Activated T-helper 17 cell treated with anti-CD3 and anti-CD28 coated beads, Interleukin-2, amount 50 U/mL, for 72 hours (primary cell): ENCODE measurements at regions not wholly inside any gene's neighbourhood (a gene's known extent, or its start where the extent isn't known, plus 50 kb on each side); places are given as distances from the start of the nearest gene placed in this dataset.

Experiments used
- ATAC-seq: fragments of 150-1000 bp; cut with Tn5 transposase; replicated peaks from 2 replicates; pipeline ENCODE4 v1.10.0; 2021; ENCODE audit warnings: mild to moderate bottlenecking, moderate library complexity
- H3K27ac Mint-ChIP-seq: one replicate; pipeline ENCODE4 v1.8.0; 2022; ENCODE audit warnings: mixed read lengths
- H3K27me3 Mint-ChIP-seq: one replicate; pipeline ENCODE4 v1.8.0; 2022; ENCODE audit warnings: mixed read lengths
- H3K36me3 Mint-ChIP-seq: one replicate; pipeline ENCODE4 v1.8.0; 2022; ENCODE audit warnings: low read depth, mild to moderate bottlenecking, mixed read lengths
- H3K4me1 Mint-ChIP-seq: one replicate; pipeline ENCODE4 v1.8.0; 2022; ENCODE audit warnings: mixed read lengths
- H3K4me3 Mint-ChIP-seq: one replicate; pipeline ENCODE4 v1.8.0; 2022; ENCODE audit warnings: mild to moderate bottlenecking, mixed read lengths
- H3K9me3 Mint-ChIP-seq: one replicate; pipeline ENCODE4 v1.8.0; 2022; ENCODE audit warnings: mixed read lengths

DNA sequence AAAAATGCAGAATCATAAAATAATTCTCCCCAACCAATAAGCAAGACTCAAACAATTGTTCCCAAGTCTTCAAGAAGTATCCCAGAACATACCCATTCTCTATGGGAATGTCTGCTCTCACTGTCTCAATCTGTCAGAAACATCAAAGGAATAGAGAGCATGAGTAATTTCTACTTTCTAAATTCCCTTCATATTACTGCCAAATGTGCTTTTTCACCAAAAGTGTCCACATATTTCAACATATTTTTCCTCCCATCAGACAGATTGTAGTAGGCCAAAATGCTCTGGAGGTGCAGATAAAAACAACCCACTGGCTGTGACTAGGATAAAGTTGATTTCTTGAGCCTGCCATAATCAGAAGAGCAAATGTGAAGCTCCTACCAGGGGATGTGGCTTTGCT lies 692.0 kb upstream of the FAM241A start:
- no peak overlapping the region for H3K4me3 Mint-ChIP-seq
- H3K27me3 Mint-ChIP-seq, result no peaks in the 10 kb centered on the region
- no peak overlapping the region for H3K27ac Mint-ChIP-seq
- H3K4me1 Mint-ChIP-seq, result no peaks in the 10 kb centered on the region
- no peak for ATAC-seq
- no peaks in the 10 kb centered on the region for H3K36me3 Mint-ChIP-seq
- H3K9me3 Mint-ChIP-seq, result no peaks in the 10 kb centered on the region

DNA sequence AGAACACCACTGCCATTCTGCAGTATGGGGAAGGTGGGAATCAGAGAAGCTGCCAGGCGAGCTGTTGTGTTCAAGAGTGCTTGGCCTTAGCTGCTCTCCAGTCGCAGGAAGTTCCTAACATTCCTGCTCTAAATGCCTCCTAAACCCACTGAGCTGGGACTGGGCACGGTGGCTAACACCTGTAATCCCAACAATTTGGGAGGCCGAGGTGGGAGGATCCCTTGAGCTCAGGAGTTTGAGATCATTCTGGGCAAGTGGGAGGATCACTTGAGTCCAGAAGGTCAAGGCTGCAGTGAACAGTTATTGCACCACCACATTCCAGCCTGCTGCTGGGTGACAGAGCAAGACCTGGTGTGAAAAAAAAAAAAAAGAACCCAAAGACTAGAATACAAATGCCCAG lies 690.3 kb upstream of the FAM241A start:
- Mint-ChIP-seq H3K4me1 (no peaks in the 10 kb centered on the region), H3K9me3 (no peaks in the 10 kb centered on the region), H3K4me3 (no peak overlapping the region), H3K27ac (no peak overlapping the region), H3K36me3 (no peaks in the 10 kb centered on the region), H3K27me3 (no peaks in the 10 kb centered on the region)
- ATAC-seq, result no peak

DNA sequence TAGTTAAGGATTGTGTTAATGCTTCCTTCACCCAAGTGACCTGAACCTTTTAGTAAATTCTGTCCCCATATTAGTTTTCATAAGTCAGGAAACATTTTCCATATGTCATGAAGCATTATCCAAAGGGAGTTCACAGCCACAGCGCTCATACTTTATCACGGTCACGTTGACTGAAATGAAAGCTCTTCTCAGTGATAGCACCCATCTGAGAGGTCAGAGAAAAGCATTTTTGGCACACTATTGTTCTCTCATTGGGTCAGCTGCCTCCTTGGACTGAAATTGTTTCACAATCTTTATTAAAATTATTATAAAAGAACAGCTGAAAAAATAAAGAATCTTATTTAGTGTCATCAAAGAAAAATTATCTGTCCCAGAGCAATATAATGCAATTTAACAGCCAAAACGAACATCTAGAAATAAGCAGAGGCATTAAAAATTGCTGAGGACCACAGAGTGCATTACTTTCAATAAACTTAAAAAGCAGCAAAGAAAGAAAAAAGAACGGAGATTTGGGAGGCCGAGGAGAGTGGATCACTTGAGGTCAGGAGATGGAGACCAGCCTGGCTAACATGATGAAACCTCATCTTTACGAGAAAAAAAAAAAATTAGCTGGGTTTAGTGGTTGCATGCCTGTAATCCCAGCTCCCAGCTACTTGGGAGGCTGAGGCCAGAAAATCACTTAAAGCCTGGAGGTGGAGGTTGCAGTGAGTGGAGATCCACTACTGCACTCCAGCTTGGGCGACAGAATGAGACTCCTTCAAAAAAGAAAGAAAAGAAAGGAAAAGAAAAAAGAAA lies 680.8 kb upstream of the FAM241A start:
- Mint-ChIP-seq H3K4me1 (no peaks in the 10 kb centered on the region), H3K4me3 (no peak overlapping the region), H3K9me3 (peaks cover 8% of the 10 kb centered on the region), H3K36me3 (no peaks in the 10 kb centered on the region), H3K27me3 (no peaks in the 10 kb centered on the region), H3K27ac (no peak overlapping the region)
- no peak for ATAC-seq

DNA sequence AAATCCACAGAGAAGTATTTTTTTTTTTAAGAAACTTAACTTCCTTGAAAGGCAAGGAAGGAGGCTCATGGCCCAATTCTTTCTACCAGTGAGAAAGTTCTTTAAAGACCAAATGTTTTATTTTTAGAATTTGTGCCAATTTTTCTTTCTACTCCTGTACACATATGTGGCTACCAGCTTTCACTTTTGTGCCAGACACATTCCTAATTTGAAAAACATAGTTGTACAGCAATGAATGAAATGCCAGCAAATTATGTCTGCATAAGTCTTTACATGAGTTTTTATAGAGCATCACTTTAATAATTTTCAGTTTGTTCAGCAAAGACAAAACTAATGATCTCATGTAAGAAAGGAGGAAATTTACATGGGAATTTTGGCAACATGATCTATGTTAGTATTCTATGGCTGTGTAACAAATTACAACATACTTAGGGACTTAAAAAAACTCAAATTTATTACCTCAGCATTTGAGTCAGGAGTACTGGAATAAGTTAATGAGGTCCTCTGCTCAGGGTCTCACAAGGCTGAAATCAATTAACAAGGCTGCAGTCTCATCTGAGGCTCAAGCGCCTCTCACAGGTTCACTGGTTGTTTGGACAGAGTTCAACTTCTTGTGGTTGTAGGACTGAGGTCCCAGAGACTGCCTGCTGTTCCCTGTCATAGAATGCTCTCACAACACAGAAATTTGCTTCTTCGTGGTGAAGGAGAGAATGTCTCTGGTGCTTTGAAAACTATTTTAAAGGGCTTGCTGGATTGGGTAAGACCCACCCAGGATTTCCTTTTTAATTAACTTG lies 678.2 kb upstream of the FAM241A start:
- H3K9me3 Mint-ChIP-seq, result peaks cover 8% of the 10 kb centered on the region

DNA sequence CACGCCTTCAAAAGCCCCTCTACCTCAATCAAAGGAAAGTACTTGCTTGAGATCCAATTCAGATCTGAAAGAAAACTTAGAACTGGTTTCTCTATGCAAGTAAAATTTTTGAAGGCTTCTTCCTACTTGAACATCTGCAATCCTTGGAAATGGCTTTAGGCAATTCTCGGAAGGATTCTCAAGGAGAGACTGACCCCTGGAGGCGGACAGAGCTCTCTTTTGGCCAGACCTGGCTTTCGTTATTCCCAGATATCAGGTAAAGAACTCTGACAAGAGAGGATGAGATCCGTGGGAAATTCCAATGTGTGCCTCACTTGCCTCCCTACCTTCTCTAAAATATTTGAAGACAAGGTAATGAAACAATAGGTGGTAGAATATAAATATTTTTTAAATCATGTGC lies 670.3 kb upstream of the FAM241A start:
- no peak for ATAC-seq
- Mint-ChIP-seq H3K27ac (no peak overlapping the region), H3K36me3 (no peaks in the 10 kb centered on the region), H3K9me3 (peaks cover 4% of the 10 kb centered on the region), H3K4me1 (no peaks in the 10 kb centered on the region), H3K4me3 (no peak overlapping the region), H3K27me3 (no peaks in the 10 kb centered on the region)

More for the DNA sequence above, 678.2 kb upstream of the FAM241A start:
- no peaks in the 10 kb centered on the region for H3K4me1 Mint-ChIP-seq
- H3K27ac Mint-ChIP-seq, result no peak overlapping the region
- no peaks in the 10 kb centered on the region for H3K27me3 Mint-ChIP-seq
- no peaks in the 10 kb centered on the region for H3K36me3 Mint-ChIP-seq
- ATAC-seq, result no peak
- H3K4me3 Mint-ChIP-seq, result no peak overlapping the region

DNA sequence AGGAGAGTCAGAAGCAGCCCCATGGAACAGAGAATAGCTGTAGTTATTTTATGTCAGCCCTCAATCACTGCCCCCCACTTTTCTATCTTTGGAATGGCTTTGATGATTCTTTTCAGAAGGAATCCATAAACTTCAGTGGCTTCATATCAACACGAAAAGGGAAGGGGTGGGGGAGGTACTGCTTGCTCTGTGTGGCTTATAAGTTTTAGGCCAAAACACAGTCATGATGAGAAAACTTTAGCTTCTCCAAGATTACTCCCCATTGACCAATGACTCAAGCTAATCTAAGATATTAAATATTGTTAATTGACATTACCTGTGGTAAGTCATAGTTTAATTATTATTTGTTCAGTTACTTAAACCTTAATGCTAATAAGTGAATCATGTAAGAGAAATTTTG lies 669.6 kb upstream of the FAM241A start:
- no peaks in the 10 kb centered on the region for H3K4me1 Mint-ChIP-seq
- no peak overlapping the region for H3K27ac Mint-ChIP-seq
- H3K4me3 Mint-ChIP-seq, result no peak overlapping the region
- no peak for ATAC-seq
- H3K36me3 Mint-ChIP-seq, result no peaks in the 10 kb centered on the region
- H3K27me3 Mint-ChIP-seq, result no peaks in the 10 kb centered on the region
- peaks cover 9% of the 10 kb centered on the region for H3K9me3 Mint-ChIP-seq

DNA sequence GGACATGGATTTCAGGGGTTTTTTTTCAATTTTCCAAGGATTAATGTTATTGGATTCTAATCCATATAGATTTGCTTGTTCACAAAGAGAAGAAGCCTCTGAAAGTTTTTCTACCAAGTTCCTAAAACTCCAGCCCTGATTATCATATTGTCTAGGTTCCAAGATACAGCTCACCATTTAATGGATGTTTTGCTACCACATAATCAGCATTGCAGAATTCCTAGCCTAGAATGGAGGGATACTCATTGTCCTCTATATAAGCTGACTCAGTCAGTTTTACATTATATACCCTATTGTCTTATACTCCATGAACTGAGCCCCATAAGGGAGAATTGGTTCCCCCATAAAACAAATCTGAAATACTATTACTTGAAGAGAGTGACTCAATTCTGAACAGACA lies 664.7 kb upstream of the FAM241A start:
- H3K36me3 Mint-ChIP-seq, result no peaks in the 10 kb centered on the region
- no peak overlapping the region for H3K4me3 Mint-ChIP-seq
- no peak for ATAC-seq
- H3K4me1 Mint-ChIP-seq, result no peaks in the 10 kb centered on the region
- no peaks in the 10 kb centered on the region for H3K27me3 Mint-ChIP-seq
- peaks cover 18% of the 10 kb centered on the region for H3K9me3 Mint-ChIP-seq
- no peak overlapping the region for H3K27ac Mint-ChIP-seq

DNA sequence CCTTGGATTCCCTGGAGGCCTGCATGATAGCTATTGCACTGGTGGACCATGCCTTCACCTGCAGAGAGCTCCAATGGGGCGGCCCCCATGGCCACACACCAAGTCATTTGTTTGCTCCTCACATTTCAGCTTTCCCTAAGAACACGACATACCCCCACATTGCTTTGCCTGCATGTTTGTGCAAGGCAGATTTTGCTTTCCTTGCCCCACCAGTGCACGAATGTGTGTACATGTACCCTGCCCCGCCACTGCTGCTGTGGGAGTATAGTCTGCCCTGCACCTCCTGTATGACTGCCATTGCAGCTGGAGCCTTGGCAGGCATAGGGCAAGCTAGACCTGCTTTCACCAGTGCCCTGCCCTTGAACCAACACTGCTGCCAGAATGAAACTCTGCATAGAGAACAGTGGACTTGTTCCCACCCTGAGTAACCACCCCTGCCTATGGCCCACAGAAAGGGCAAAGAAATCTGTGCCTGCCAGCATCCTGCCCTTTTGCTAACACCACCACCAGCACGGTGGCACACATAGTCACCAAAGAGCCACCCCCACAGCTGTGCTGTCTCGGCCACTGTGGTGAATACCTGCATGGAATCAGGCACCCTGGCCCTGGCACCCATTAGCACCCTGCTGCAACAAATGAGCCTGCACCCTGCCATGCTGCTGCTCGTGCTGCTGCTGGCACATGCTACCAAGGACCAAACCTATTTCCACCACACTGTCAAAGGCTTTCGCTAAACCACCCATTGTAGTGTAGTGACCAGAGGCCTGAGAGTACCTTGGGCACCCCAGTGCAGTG lies 661.7 kb upstream of the FAM241A start:
- H3K4me3 Mint-ChIP-seq, result no peak overlapping the region
- peaks cover 29% of the 10 kb centered on the region for H3K9me3 Mint-ChIP-seq
- no peaks in the 10 kb centered on the region for H3K4me1 Mint-ChIP-seq
- no peak for ATAC-seq
- no peaks in the 10 kb centered on the region for H3K36me3 Mint-ChIP-seq
- no peaks in the 10 kb centered on the region for H3K27me3 Mint-ChIP-seq
- no peak overlapping the region for H3K27ac Mint-ChIP-seq

DNA sequence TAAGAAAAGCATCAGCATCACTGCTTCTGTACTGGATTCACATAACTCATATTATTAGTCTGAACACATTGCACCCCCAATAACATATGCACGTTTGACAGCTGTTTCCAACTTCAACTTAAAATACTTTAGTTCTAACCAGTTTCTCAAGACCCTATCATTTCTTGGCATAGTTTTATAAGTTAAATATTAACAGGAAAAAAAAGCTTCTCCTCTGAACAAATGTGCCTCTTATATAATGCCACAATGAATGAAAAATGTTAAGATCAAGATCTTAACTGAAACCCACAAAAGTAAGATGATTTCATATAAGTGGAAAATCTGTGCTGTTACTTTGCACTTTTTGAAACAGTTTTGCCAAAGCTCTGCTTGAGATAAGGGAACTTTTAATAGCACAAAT lies 652.8 kb upstream of the FAM241A start:
- ATAC-seq, result no peak
- Mint-ChIP-seq H3K4me3 (no peak overlapping the region), H3K27ac (no peak overlapping the region), H3K27me3 (no peaks in the 10 kb centered on the region), H3K36me3 (no peaks in the 10 kb centered on the region), H3K4me1 (no peaks in the 10 kb centered on the region), H3K9me3 (peaks cover 4% of the 10 kb centered on the region)

DNA sequence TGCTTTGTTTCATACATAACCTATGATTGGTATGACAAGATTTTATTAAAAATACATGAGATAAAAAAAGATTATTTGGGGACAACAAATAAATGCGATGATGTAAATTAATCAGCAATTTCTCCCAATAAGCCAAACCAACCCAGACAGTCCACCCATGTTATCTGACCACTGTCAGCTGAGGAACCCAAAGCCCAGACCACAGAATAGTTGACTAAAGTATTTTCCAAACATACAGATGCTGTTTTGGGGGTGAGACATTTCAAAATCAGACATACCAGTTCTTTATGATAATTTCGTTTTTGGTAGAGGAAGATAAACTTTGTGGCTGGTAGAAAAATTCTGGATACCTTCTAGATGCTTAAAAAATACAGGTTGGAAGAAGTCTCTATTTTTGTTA lies 650.8 kb upstream of the FAM241A start:
- no peaks in the 10 kb centered on the region for H3K4me1 Mint-ChIP-seq
- ATAC-seq, result no peak
- no peak overlapping the region for H3K4me3 Mint-ChIP-seq
- no peaks in the 10 kb centered on the region for H3K9me3 Mint-ChIP-seq
- no peaks in the 10 kb centered on the region for H3K27me3 Mint-ChIP-seq
- no peak overlapping the region for H3K27ac Mint-ChIP-seq
- H3K36me3 Mint-ChIP-seq, result no peaks in the 10 kb centered on the region

DNA sequence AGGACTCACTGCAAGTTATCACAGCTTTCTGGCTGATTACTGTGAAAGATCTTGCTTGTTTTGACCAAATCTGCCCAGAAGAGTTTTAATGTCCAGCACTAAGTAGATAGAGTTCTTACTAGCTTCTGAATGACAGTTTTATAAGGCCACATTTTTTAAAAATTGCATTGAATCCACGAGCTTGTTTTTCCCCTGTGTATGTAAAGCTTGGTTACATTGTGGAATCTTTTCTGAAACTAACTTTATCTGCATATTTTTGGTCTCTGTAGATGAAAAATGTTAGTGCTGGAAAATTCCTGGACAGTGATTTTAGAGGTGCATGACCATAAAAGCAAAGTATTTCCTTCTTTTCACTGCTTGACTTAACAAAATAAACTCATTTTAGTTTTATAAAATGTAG lies 650.3 kb upstream of the FAM241A start:
- H3K27me3 Mint-ChIP-seq, result no peaks in the 10 kb centered on the region
- H3K9me3 Mint-ChIP-seq, result no peaks in the 10 kb centered on the region
- no peaks in the 10 kb centered on the region for H3K36me3 Mint-ChIP-seq
- no peak for ATAC-seq
- H3K4me1 Mint-ChIP-seq, result no peaks in the 10 kb centered on the region
- no peak overlapping the region for H3K4me3 Mint-ChIP-seq
- H3K27ac Mint-ChIP-seq, result no peak overlapping the region

DNA sequence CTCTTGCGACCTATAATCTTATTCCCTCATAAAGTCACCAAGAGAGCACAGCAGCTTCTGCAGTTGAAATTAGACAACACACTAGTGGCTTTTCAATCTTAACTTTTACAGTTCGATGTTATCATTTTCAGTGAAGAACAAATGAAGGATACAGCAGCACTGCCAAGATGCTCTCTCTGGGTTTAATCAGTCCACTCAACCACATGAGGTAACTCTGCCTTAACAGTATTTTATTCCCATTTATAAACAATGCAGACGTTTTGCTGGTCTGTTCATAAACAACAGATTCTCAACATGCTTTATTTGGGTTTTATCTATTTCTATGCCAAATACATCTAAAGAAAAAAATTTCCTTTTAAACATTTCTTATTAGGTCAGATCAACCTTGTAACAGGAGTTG lies 646.0 kb upstream of the FAM241A start:
- no peak for ATAC-seq
- Mint-ChIP-seq H3K27me3 (no peaks in the 10 kb centered on the region), H3K4me3 (no peak overlapping the region), H3K27ac (no peak overlapping the region), H3K4me1 (no peaks in the 10 kb centered on the region), H3K9me3 (no peaks in the 10 kb centered on the region), H3K36me3 (no peaks in the 10 kb centered on the region)

DNA sequence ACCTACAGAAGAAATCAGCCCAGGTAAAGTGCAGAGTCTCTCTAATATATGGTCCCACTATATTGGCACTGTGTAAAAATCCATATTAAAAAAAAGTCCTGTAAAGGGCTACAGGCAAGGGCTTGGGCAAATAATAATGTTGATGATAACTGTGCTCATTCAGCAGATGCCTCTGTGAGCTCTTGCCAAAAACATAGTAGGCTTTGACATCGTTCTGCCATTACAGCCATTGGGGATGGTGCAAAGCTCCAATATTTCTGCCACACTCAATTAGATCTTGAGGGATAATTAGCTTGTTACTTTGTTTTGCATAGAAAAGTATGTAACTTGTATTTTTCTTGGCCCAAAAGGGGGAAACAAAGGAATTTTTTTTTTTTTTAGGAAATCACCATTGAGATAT lies 645.5 kb upstream of the FAM241A start:
- Mint-ChIP-seq H3K27me3 (no peaks in the 10 kb centered on the region), H3K36me3 (no peaks in the 10 kb centered on the region), H3K27ac (no peak overlapping the region), H3K4me1 (no peaks in the 10 kb centered on the region), H3K4me3 (no peak overlapping the region), H3K9me3 (no peaks in the 10 kb centered on the region)
- ATAC-seq, result no peak

DNA sequence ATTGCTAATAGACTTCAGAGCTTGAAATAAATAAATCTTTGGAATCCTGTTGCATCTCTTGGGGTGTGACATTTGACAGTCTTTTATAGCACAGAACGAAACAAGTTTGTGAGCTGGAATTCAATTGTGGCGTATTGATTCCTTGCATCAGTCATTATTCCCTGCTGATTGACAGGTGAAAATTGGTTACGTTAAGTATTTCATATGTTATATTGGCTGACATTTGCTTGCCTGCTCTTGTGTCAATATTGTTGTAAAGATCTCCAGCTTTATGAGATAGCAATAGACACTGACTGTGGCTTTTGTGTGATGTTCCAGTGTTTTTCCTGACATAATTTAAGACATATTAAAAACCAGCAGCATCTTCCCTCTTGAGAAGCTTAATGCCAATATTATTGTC lies 644.4 kb upstream of the FAM241A start:
- Mint-ChIP-seq H3K27ac (no peak overlapping the region), H3K9me3 (no peaks in the 10 kb centered on the region), H3K36me3 (no peaks in the 10 kb centered on the region), H3K4me3 (no peak overlapping the region), H3K27me3 (no peaks in the 10 kb centered on the region), H3K4me1 (no peaks in the 10 kb centered on the region)
- ATAC-seq, result no peak

DNA sequence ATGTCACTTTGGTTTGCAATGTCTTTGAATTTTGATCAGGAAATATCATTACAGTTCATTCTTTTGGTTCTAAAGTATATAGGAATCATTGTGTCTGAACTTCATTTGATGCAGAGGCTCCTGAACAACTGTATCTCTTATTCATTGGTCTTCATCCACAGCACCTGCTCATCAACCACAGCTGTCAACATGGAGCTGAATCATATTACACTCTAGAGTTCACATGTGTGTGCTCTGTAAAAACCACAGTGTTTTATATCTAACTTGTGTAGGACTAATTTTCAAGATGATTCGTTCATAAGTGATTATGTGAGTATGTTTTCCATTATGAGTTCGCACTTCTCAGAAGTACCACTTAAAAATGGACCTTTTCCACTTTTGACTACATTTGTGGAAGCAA lies 643.3 kb upstream of the FAM241A start:
- Mint-ChIP-seq H3K4me1 (no peaks in the 10 kb centered on the region), H3K27ac (no peak overlapping the region), H3K36me3 (no peaks in the 10 kb centered on the region), H3K27me3 (no peaks in the 10 kb centered on the region), H3K9me3 (no peaks in the 10 kb centered on the region), H3K4me3 (no peak overlapping the region)
- no peak for ATAC-seq
